Stimulated activated CD4-positive, alpha-beta T cell treated with anti-CD3 and anti-CD28 coated beads, Interleukin-12 subunit alpha, Interleukin-12 subunit beta, amount 100 ng/mL, for 4 hours (primary cell): ENCODE measurements at regions not wholly inside any gene's neighbourhood (a gene's known extent, or its start where the extent isn't known, plus 50 kb on each side); places are given as distances from the start of the nearest gene placed in this dataset.
"Not testable (repeated sequence)": the region's sequence is repeated elsewhere in the genome, so short reads cannot be mapped to it uniquely, and the experiment has no call there.

Source experiments
- DNase-seq: peaks from one replicate; pipeline ENCODE4 v3.0.0-alpha.2; 2020

GRCh38 chr6:147983581-147984366 lies 358.9 kb upstream of the SASH1 start:
- no peak for DNase-seq

GRCh38 chr6:147986846-147987245 lies 355.8 kb upstream of the SASH1 start:
- DNase-seq = no peak

DNA sequence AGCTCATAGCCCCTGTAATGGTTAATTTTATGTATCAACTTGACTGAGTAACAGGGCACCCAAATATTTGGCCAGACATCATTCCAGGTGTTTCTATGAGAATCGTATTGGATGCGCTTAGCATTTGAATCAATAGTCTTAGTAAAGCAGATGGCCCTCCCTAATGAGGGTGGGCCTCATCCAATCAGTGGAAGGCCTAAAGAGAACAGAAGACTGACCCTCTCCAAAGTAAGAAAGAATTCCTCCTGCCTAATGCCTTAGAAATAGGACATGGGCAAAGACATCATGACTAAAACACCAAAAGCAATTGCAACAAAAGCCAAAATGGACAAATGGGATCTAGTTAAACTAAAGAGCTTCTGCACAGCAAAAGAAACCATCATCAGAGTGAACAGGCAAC lies 352.5 kb upstream of the SASH1 start:
- no peak for DNase-seq

DNA sequence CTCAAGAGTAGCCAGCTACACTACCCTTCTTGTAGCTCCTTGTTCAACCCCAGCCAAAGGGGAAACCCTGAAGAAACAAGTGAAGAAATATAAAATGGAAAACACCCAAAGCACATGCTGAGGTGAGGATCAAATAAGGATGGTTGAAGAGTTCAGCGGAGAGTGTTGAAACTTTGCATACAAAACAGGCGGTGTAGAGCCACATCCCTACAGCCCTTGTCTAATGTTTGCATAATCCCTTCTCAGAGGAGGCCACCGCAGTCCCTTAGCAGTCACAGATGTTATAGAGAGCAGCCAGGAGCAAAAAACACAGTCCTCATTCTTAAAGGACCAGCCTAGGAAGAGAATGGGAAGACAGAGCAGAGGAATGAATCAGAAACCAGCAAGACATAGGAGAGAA lies 350.7 kb upstream of the SASH1 start:
- DNase-seq = no peak

DNA sequence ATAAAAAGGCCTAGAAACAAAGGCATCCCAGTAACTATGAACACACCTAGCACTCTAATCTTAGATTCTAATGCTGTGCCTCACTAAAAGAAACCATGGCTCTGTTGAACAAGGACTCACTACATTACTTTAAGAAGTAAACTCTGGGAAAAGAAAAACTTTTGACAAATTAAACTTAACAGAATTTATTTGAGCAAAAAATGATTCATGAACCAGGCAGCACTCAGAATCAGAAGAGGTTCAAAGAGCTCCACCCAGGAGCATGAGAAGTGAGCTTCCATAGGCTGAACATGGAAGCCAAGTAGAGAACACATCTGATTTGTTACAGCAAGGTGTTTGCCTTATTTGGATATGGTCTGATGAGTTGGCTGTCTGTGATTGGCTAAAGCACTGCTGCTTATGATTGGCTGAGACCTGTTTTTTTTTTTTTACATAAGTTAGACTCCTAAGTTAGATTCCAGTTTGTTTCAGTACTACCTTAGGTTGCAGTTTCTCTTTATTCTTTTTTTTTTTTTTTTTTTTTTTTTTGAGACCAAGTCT lies 343.6 kb upstream of the SASH1 start:
- DNase-seq = no peak

- DNase-seq = no peak
Observed at GRCh38 chr6:148001844-148002642, 340.6 kb upstream of the SASH1 start.

DNA sequence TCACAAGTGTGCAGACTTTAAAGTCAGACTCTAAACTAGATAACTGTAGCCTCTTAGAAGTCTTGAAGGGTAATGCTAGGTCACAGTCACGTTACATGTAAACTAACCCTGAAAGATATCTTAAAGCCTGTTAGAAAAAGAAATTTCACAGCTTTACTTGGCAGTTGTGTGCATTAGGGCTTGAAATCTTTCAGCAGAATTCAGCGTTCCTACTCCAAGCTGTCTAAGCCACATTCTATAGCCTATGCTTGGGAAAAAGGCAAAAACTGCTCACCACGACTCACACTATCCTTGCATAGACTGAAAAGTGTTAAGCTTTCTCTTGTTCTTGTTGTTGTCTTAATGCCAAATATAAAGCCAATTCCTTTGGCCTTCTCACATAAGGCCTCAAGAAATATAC lies 338.0 kb upstream of the SASH1 start:
- DNase-seq = no peak

GRCh38 chr6:148005806-148006205 lies 336.8 kb upstream of the SASH1 start:
- no peak for DNase-seq

- not testable (repeated sequence) for DNase-seq
Observed at GRCh38 chr6:148010516-148010915, 332.1 kb upstream of the SASH1 start.

GRCh38 chr6:148016013-148016412 lies 326.6 kb upstream of the SASH1 start:
- DNase-seq = no peak

- no peak for DNase-seq
Observed at GRCh38 chr6:148021165-148021564, 321.5 kb upstream of the SASH1 start.

DNA sequence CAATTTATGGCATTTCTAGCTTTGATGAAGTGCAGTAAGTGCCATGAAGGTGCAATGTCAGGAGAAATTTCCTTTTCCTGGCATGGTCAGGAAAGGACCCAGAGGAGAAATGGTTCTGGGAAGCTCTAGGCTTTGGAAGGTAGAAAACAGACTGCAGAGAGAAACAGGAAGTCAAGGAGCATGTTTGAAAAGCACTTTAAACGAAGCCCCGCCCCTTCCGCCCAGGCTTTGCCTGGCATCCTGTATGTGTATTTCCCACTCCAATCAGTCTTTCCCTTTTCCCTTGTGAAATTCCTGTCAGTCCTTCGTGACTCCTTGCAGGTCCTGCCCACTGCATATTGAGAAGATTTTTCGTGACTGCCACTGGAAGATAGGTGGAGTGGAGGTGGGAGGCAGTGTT lies 320.9 kb upstream of the SASH1 start:
- DNase-seq = no peak

DNA sequence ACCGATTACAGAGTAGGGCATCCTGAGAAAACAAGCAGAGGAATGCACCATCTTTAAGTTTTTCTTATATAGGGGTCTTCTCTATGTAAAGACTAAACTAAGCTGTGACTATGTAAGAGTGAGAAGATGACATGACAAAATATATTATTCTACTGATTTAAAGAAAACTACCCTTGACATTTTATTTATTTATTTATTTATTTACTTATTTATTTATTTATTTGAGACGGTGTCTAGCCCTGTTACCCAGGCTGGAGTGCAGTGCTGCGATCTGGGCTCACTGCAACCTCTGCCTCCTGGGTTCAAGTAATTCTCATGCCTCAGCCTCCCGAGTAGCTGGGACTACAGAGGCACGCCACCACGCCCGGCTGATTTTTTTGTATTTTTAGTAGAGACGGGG lies 320.4 kb upstream of the SASH1 start:
- DNase-seq = not testable (repeated sequence)

- DNase-seq = no peak
Observed at GRCh38 chr6:148027201-148027600, 315.4 kb upstream of the SASH1 start.

GRCh38 chr6:148035806-148036390 lies 306.7 kb upstream of the SASH1 start:
- no peak for DNase-seq

- no peak for DNase-seq
Observed at GRCh38 chr6:148037496-148037895, 305.1 kb upstream of the SASH1 start.

- DNase-seq = no peak
Observed at GRCh38 chr6:148041546-148041945, 301.1 kb upstream of the SASH1 start.

GRCh38 chr6:148042536-148042935 lies 300.1 kb upstream of the SASH1 start:
- no peak for DNase-seq

DNA sequence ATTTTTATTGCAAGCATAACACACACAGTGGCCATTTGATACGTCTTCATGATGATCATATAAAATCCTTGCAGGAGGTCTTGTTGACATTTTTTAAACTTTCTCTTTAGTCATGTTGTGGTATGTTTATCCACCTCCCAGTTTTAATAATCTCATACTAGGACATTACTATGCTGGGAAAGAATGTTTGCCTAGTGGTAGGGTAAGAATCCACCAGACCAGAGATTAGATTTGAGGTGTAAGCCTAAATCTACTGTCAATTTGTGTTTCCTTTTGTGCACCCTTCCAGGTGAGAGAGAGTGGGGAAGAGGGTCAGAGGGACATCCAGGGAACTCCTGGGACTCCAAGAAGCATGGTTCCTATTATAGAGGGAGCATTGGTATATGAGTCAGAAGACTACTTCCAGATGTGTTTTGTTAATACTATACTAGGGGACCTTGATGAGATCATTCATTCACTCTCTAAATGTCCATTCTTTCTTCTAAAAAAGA lies 298.3 kb upstream of the SASH1 start:
- no peak for DNase-seq

- DNase-seq = no peak
Observed at GRCh38 chr6:148044921-148045320, 297.7 kb upstream of the SASH1 start.

DNA sequence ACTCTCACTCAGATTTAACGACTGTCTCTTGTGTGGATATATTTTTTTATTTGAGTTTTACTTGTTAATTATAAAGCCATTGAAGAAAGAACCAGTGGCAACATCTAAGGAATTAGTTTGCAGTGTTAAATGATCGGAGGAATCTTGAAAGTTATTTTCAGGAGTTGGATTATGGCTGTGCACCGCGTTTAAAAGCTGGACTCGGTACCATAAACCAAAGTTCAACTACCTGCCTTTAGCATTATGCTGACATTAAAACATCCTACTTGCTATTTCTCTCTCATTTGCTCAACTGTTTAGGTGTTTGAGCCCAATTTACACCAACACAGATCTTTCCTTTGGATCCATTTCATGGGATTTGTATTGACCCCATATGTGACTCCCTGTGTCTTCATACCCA lies 289.4 kb upstream of the SASH1 start:
- no peak for DNase-seq

DNA sequence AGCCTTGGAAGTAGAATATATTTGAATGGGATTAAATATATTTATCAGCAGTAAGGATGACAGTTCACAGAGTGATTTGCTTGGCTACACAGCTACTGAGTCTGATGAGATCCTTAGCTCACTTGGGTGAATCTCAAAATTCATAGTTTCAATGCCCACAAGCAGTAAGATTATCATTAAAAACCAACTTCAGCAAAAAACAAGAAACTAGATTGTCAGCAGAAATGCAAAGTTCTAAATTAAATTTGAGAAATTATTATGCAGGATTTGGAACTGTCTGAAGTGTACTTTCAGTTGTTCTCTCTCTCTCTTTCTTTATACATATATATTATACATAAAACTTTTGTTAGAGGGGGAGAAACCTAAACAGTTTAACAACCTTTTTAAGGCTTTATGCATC lies 288.8 kb upstream of the SASH1 start:
- DNase-seq = no peak

GRCh38 chr6:148054219-148054618 lies 288.4 kb upstream of the SASH1 start:
- no peak for DNase-seq

GRCh38 chr6:148055419-148055818 lies 287.2 kb upstream of the SASH1 start:
- no peak for DNase-seq
